ENCODE measurements at regions not wholly inside any gene's neighbourhood (a gene's known extent, or its start where the extent isn't known, plus 50 kb on each side); places are given as distances from the start of the nearest gene placed in this dataset.

DNA sequence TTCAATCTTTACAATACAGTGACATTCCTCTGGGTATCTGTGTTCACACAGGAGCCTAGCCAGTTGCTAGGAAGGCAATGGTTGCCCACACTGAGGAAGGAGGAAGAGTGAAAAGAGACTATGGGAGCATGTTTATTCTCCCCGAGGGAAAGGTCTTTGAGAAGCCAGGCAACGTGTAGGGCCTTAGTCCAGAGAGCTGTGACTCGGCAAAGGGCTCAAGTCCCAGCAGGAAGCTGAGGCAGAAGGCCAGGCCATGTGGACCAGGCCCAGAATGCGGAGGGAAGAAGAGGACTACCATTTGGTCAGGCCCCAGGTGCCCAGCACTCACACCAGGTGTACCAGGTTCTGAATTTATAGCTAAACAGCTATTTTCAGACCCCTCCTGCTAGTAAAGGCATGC, 136.6 kb upstream of the DMAC1 start:
- no peak for TF ChIP-seq POLR2A (IDR thresholded peaks at IDR 0.05)
- TF ChIP-seq, protein P1, sequence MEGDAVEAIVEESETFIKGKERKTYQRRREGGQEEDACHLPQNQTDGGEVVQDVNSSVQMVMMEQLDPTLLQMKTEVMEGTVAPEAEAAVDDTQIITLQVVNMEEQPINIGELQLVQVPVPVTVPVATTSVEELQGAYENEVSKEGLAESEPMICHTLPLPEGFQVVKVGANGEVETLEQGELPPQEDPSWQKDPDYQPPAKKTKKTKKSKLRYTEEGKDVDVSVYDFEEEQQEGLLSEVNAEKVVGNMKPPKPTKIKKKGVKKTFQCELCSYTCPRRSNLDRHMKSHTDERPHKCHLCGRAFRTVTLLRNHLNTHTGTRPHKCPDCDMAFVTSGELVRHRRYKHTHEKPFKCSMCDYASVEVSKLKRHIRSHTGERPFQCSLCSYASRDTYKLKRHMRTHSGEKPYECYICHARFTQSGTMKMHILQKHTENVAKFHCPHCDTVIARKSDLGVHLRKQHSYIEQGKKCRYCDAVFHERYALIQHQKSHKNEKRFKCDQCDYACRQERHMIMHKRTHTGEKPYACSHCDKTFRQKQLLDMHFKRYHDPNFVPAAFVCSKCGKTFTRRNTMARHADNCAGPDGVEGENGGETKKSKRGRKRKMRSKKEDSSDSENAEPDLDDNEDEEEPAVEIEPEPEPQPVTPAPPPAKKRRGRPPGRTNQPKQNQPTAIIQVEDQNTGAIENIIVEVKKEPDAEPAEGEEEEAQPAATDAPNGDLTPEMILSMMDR (IDR thresholded peaks at IDR 0.05) = no peak

Measured in adrenal gland (tissue), 5 donors.